Karpas-422 (cell line): ENCODE measurements at regions not wholly inside any gene's neighbourhood (a gene's known extent, or its start where the extent isn't known, plus 50 kb on each side); places are given as distances from the start of the nearest gene placed in this dataset. TPM values are rescaled to one million over a fixed set of nuclear protein-coding genes. Genes with fewer than 3 reads are reported as not detected.

Experiments
- DNase-seq: peaks from one replicate; pipeline ENCODE4 v3.0.0-alpha.2; 2015
- H2AFZ ChIP-seq: fragments of 200-600 bp; sonication (generic); 2 replicates; pipeline ENCODE4 v1.6.1; 2014; ENCODE audit warnings: antibody characterized with exemption, low read length, mixed read lengths
- H3K27ac ChIP-seq: fragments of 200-600 bp; sonication (generic); 2 replicates; pipeline ENCODE4 v1.5.1; 2014; ENCODE audit warnings: mild to moderate bottlenecking, low read length, moderate library complexity
- H3K27me3 ChIP-seq: fragments of 200-600 bp; sonication (generic); 2 replicates; pipeline ENCODE4 v1.6.1; 2014; ENCODE audit warnings: low read length, mixed read lengths
- H3K36me3 ChIP-seq: fragments of 200-600 bp; sonication (generic); 2 replicates; pipeline ENCODE4 v1.6.1; 2014; ENCODE audit warnings: low read length, mixed read lengths; ENCODE audit not compliant: insufficient read depth
- H3K4me1 ChIP-seq: fragments of 200-600 bp; sonication (generic); 2 replicates; pipeline ENCODE4 v1.6.1; 2014; ENCODE audit warnings: mild to moderate bottlenecking, low read length, mixed read lengths
- H3K4me2 ChIP-seq: fragments of 200-600 bp; sonication (generic); 2 replicates; pipeline ENCODE4 v1.6.1; 2014; ENCODE audit warnings: low read length, low read depth, mild to moderate bottlenecking; ENCODE audit not compliant: poor library complexity, severe bottlenecking
- H3K4me3 ChIP-seq: fragments of 200-600 bp; sonication (generic); 2 replicates; pipeline ENCODE4 v1.5.1; 2014; ENCODE audit warnings: mild to moderate bottlenecking, antibody characterized with exemption, low read length, mixed read lengths
- H3K79me2 ChIP-seq: fragments of 200-600 bp; sonication (generic); 2 replicates; pipeline ENCODE4 v1.6.1; 2014; ENCODE audit warnings: mild to moderate bottlenecking, low read length, mixed read lengths
- H3K9ac ChIP-seq: fragments of 200-600 bp; sonication (generic); 2 replicates; pipeline ENCODE4 v1.6.0; 2014; ENCODE audit warnings: low read length
- H3K9me2 ChIP-seq: fragments of 200-600 bp; sonication (generic), shearing (Covaris generic); replicated peaks from 2 replicates; pipeline ENCODE4 v1.6.0; 2014; ENCODE audit warnings: mild to moderate bottlenecking, low read length, moderate library complexity; ENCODE audit not compliant: insufficient read depth
- H3K9me3 ChIP-seq: fragments of 300-700, 200-600 bp; sonication (generic); 2 replicates; pipeline ENCODE4 v1.6.1; 2014; ENCODE audit warnings: low read length, mixed read lengths
- H4K20me1 ChIP-seq: fragments of 200-600 bp; sonication (generic); 2 replicates; pipeline ENCODE4 v1.6.1; 2014; ENCODE audit warnings: mild to moderate bottlenecking, antibody characterized with exemption, low read length, low read depth; ENCODE audit not compliant: insufficient read depth
- small RNA-seq: library from RNA; depleted of rRNA; stranded (forward); fragments of <200 nt; gene quantifications from one replicate; pipeline ENCODE3, GENCODE V24; 2014

- Histone ChIP-seq H3K9me2 (no peaks in the 10 kb centered on the region), H3K4me2 (no peak overlapping the region), H3K4me3 (no peak overlapping the region), H3K9me3 (no peaks in the 10 kb centered on the region), H3K4me1 (no peaks in the 10 kb centered on the region), H4K20me1 (no peaks in the 10 kb centered on the region), H3K27ac (no peak overlapping the region), H3K9ac (no peak overlapping the region), H3K79me2 (no peaks in the 10 kb centered on the region), H2AFZ (no peak overlapping the region), H3K36me3 (no peaks in the 10 kb centered on the region), H3K27me3 (no peaks in the 10 kb centered on the region)
- DNase-seq, result no peak
These were observed 53.9 kb upstream of the CAV2 start for GRCh38 chr7:116445447-116446211.

GRCh38 chr7:116446212-116446855, 53.2 kb upstream of the CAV2 start:
- Histone ChIP-seq H3K9ac (no peak overlapping the region), H3K4me3 (no peak overlapping the region), H3K9me3 (no peaks in the 10 kb centered on the region), H3K27ac (no peak overlapping the region), H3K36me3 (no peaks in the 10 kb centered on the region), H4K20me1 (no peaks in the 10 kb centered on the region), H3K9me2 (no peaks in the 10 kb centered on the region), H3K79me2 (no peaks in the 10 kb centered on the region), H3K27me3 (no peaks in the 10 kb centered on the region), H2AFZ (no peak overlapping the region), H3K4me1 (no peaks in the 10 kb centered on the region), H3K4me2 (no peak overlapping the region)
- DNase-seq, result no peak

GRCh38 chr7:116447436-116447835, 52.1 kb upstream of the CAV2 start:
- H3K9me3 ChIP-seq, result no peaks in the 10 kb centered on the region
- no peak for DNase-seq
- H3K4me1 ChIP-seq, result no peaks in the 10 kb centered on the region
- H3K9me2 ChIP-seq, result no peaks in the 10 kb centered on the region
- no peaks in the 10 kb centered on the region for H3K27me3 ChIP-seq
- H3K27ac ChIP-seq, result no peak overlapping the region
- no peaks in the 10 kb centered on the region for H4K20me1 ChIP-seq
- no peak overlapping the region for H3K9ac ChIP-seq
- no peaks in the 10 kb centered on the region for H3K36me3 ChIP-seq
- H3K4me2 ChIP-seq, result no peak overlapping the region
- no peak overlapping the region for H3K4me3 ChIP-seq
- no peaks in the 10 kb centered on the region for H3K79me2 ChIP-seq
- H2AFZ ChIP-seq, result no peak overlapping the region

- Histone ChIP-seq H3K4me2 (no peak overlapping the region), H4K20me1 (no peaks in the 10 kb centered on the region), H3K9ac (no peak overlapping the region), H3K27me3 (no peaks in the 10 kb centered on the region), H3K9me3 (no peaks in the 10 kb centered on the region), H2AFZ (no peak overlapping the region), H3K4me1 (no peaks in the 10 kb centered on the region), H3K79me2 (no peaks in the 10 kb centered on the region), H3K36me3 (no peaks in the 10 kb centered on the region), H3K9me2 (no peaks in the 10 kb centered on the region), H3K4me3 (no peak overlapping the region), H3K27ac (no peak overlapping the region)
- DNase-seq, result no peak
These were observed 51.3 kb upstream of the CAV2 start for GRCh38 chr7:116447966-116448839.

- no peaks in the 10 kb centered on the region for H4K20me1 ChIP-seq
- H3K4me3 ChIP-seq, result no peak overlapping the region
- H3K9ac ChIP-seq, result no peak overlapping the region
- H3K36me3 ChIP-seq, result no peaks in the 10 kb centered on the region
- no peak for DNase-seq
- no peaks in the 10 kb centered on the region for H3K79me2 ChIP-seq
- no peak overlapping the region for H3K4me2 ChIP-seq
- no peaks in the 10 kb centered on the region for H3K9me3 ChIP-seq
- no peak overlapping the region for H2AFZ ChIP-seq
- no peaks in the 10 kb centered on the region for H3K27me3 ChIP-seq
- H3K27ac ChIP-seq, result no peak overlapping the region
- H3K4me1 ChIP-seq, result no peaks in the 10 kb centered on the region
- H3K9me2 ChIP-seq, result no peaks in the 10 kb centered on the region
These were observed 50.1 kb upstream of the CAV2 start for GRCh38 chr7:116449441-116449840.

Small RNA genes in the stretch of these regions (small RNA-seq; reads per million reads assigned to genes)
- gene RF00017, result not detected
